Osteoblast (primary cell): ENCODE measurements at regions not wholly inside any gene's neighbourhood (a gene's known extent, or its start where the extent isn't known, plus 50 kb on each side); places are given as distances from the start of the nearest gene placed in this dataset.

ENCODE experiments used
- DNase-seq: peaks from one replicate; pipeline ENCODE4 v3.0.0; 2011; ENCODE audit warnings: low spot score, mixed read lengths; ENCODE audit not compliant: insufficient read length; ENCODE audit errors: missing footprints
- H2AFZ ChIP-seq: 2 replicates; pipeline ENCODE4 v1.6.0; 2011; ENCODE audit warnings: mild to moderate bottlenecking, low read length
- H3K27ac ChIP-seq: 2 replicates; pipeline ENCODE4 v1.5.1; 2011; ENCODE audit warnings: mild to moderate bottlenecking, low read depth, low read length, moderate library complexity
- H3K27me3 ChIP-seq: 2 replicates; pipeline ENCODE4 v1.6.0; 2012; ENCODE audit warnings: mild to moderate bottlenecking, control low read depth, inconsistent platforms, low read length, moderate library complexity; ENCODE audit not compliant: insufficient read depth
- H3K36me3 ChIP-seq: 2 replicates; pipeline ENCODE4 v1.5.1; 2011; ENCODE audit warnings: mild to moderate bottlenecking, low read length, control low read depth, moderate library complexity; ENCODE audit not compliant: insufficient read depth
- H3K4me1 ChIP-seq: 2 replicates; pipeline ENCODE4 v1.5.1; 2011; ENCODE audit warnings: mild to moderate bottlenecking, low read length, control low read depth, moderate library complexity; ENCODE audit not compliant: insufficient read depth
- H3K4me2 ChIP-seq: 2 replicates; pipeline ENCODE4 v1.6.0; 2011; ENCODE audit warnings: mild to moderate bottlenecking, low read length; ENCODE audit not compliant: insufficient read depth
- H3K4me3 ChIP-seq: fragments of 200-600 bp; sonication (generic); 3 replicates; pipeline ENCODE4 v1.5.1; 2012; ENCODE audit warnings: mild to moderate bottlenecking, low read length, inconsistent platforms; ENCODE audit not compliant: insufficient read depth
- H3K79me2 ChIP-seq: 2 replicates; pipeline ENCODE4 v1.6.0; 2012; ENCODE audit warnings: mild to moderate bottlenecking, low read length, control low read depth, inconsistent platforms; ENCODE audit not compliant: insufficient read depth
- H3K9me3 ChIP-seq: 2 replicates; pipeline ENCODE4 v1.5.1; 2011; ENCODE audit warnings: low read depth, low read length, control low read depth
- H4K20me1 ChIP-seq: 2 replicates; pipeline ENCODE4 v1.6.0; 2012; ENCODE audit warnings: mild to moderate bottlenecking, low read length, control low read depth; ENCODE audit not compliant: insufficient read depth
- CTCF ChIP-seq: IDR thresholded peaks from 2 replicates; pipeline ENCODE4 v1.5.1; 2011; ENCODE audit warnings: mild to moderate bottlenecking, low read depth, low read length, moderate library complexity; ENCODE audit errors: extremely low read depth

DNA sequence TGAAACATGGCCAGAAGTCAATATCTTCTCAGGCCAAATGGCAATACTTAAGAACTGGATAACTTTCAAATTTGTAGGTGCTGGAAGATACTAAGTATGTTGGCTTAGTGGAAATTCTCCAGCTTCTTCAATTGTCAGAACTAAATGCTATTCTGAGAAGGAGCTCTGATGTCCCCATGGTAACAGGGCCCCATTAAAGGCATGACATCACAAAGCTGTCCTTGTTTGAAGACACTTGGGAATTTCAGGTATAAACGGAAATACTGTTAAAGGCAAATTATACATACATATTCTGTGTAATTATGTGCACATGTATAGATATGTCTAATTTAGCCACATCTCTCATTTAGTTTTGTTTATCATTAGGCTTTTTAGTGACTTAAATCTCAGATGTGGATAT, 210.0 kb upstream of the SEL1L start:
- DNase-seq: no peak
- Histone ChIP-seq H3K4me1 (no peaks in the 10 kb centered on the region), H3K27me3 (no peaks in the 10 kb centered on the region), H3K4me2 (no peak overlapping the region), H3K4me3 (no peak overlapping the region), H3K36me3 (no peaks in the 10 kb centered on the region), H3K79me2 (no peaks in the 10 kb centered on the region), H3K27ac (no peak overlapping the region), H2AFZ (no peak overlapping the region), H3K9me3 (peaks cover 7% of the 10 kb centered on the region), H4K20me1 (no peaks in the 10 kb centered on the region)
- no peak for TF ChIP-seq CTCF

DNA sequence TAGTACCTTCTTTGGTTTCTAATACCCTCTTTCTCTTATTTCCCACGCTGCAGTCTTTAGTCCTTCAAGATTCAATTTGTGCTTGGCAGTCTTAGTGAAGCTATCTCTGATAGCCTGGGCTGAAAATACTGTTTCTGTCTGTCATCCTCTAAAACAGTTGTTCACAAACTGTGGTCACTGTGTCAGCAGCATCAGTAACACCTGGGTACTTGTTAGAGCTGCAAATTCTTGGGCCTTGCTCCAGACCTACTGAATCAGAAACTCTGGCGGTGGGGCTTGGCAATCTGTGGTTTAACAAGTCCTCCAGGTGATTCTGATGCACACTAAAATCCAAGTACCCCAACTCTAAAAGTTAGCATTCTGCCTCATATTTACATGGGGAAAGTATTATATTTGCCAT, 217.5 kb upstream of the SEL1L start:
- no peak for TF ChIP-seq CTCF
- Histone ChIP-seq H4K20me1 (no peaks in the 10 kb centered on the region), H3K4me1 (no peaks in the 10 kb centered on the region), H3K27me3 (no peaks in the 10 kb centered on the region), H3K9me3 (peaks cover 2% of the 10 kb centered on the region), H2AFZ (no peak overlapping the region), H3K4me2 (no peak overlapping the region), H3K79me2 (no peaks in the 10 kb centered on the region), H3K27ac (no peak overlapping the region), H3K36me3 (no peaks in the 10 kb centered on the region), H3K4me3 (no peak overlapping the region)
- DNase-seq: no peak

DNA sequence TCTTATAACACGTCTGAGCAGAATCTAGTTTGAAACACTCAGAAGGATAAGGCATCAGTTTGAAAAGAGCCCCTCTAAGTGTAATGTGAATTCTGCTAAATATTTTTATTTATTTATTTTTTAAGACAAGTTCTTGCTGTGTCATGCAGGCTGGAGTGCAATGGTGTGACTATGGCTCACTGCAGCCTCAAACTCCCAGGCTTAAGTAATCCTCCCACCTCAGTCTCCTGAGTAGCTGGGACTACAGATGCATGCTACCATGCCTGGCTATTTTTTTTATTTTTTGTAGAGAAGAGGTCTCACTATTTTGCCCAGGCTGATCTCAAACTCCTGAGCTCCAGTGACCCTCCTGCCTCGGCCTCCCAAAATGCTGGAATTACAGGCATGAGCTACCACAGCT, 225.9 kb upstream of the SEL1L start:
- Histone ChIP-seq H3K9me3 (no peaks in the 10 kb centered on the region), H3K4me1 (no peaks in the 10 kb centered on the region), H3K4me3 (no peak overlapping the region), H2AFZ (no peak overlapping the region), H3K36me3 (no peaks in the 10 kb centered on the region), H3K4me2 (no peak overlapping the region), H4K20me1 (no peaks in the 10 kb centered on the region), H3K27me3 (no peaks in the 10 kb centered on the region), H3K27ac (no peak overlapping the region), H3K79me2 (no peaks in the 10 kb centered on the region)
- no peak for TF ChIP-seq CTCF
- DNase-seq: no peak

DNA sequence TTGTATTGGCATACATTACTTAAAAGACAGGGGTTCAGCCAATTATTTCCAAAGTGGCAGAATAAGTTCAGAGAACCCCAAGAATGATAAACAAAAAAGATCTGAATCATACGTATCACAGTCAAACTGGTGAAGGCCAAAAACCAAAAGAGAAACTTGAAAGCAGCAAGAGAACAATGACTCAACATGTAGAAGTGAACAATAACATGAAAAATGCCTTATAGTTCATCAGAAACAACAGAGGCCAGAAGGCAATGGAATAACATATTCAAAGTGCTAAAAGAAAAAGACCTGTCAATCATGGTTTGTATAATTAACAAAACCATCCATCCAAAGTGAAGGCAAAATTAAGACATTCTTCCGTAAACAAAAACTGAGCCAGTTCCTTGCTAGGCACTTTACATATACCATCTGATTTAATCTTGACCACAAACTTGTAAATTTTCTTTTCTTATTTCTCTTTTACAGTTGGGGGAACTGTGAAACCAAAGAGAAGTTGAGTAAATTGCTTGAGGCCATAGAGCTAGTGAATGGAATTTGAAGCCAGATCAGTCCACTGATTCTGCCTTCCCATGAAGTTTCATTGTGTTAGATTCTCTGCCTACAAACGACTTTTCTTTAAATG, 232.1 kb upstream of the SEL1L start:
- no peaks in the 10 kb centered on the region for H3K9me3 ChIP-seq
- no peaks in the 10 kb centered on the region for H3K27me3 ChIP-seq
- H3K4me1 ChIP-seq: no peaks in the 10 kb centered on the region
- no peak overlapping the region for H3K27ac ChIP-seq
- no peak overlapping the region for H3K4me2 ChIP-seq
- no peaks in the 10 kb centered on the region for H3K36me3 ChIP-seq
- TF ChIP-seq CTCF: no peak
- H4K20me1 ChIP-seq: no peaks in the 10 kb centered on the region
- no peak overlapping the region for H3K4me3 ChIP-seq
- H3K79me2 ChIP-seq: no peaks in the 10 kb centered on the region
- no peak overlapping the region for H2AFZ ChIP-seq
- DNase-seq: no peak
